SK-N-SH (cell line): ENCODE measurements at regions not wholly inside any gene's neighbourhood (a gene's known extent, or its start where the extent isn't known, plus 50 kb on each side); places are given as distances from the start of the nearest gene placed in this dataset.

Experiments
- CHD2 ChIP-seq: fragments of 150-350 bp; IDR thresholded peaks from 2 replicates; pipeline ENCODE4 v1.6.1; 2018; ENCODE audit warnings: low read length; ENCODE audit not compliant: partially characterized antibody
- EZH2phosphoT487 ChIP-seq: fragments of 200-600 bp; sonication (generic); IDR thresholded peaks from 2 replicates; pipeline ENCODE4 v1.6.1; 2017; ENCODE audit warnings: low read depth, mixed run types, mild to moderate bottlenecking, antibody characterized with exemption, moderate library complexity, borderline replicate concordance
- NFIC ChIP-seq: IDR thresholded peaks from 2 replicates; pipeline ENCODE4 v1.4.0; 2012; ENCODE audit warnings: borderline replicate concordance
- RAD21 ChIP-seq: IDR thresholded peaks from 2 replicates; pipeline ENCODE4 v1.6.1; 2012; ENCODE audit warnings: mild to moderate bottlenecking, low read length
- SMC3 ChIP-seq: IDR thresholded peaks from 2 replicates; pipeline ENCODE4 v1.6.1; 2012; ENCODE audit warnings: low read depth, low read length, improper control_type of control experiment
- TAF1 ChIP-seq: IDR thresholded peaks from 2 replicates; pipeline ENCODE4 v1.6.1; 2012; ENCODE audit warnings: low read depth, mild to moderate bottlenecking, low read length, moderate library complexity, borderline replicate concordance
- TEAD4 ChIP-seq: IDR thresholded peaks from 2 replicates; pipeline ENCODE4 v1.4.0; 2012; ENCODE audit warnings: mild to moderate bottlenecking, borderline replicate concordance; ENCODE audit not compliant: insufficient read depth
- YY1 ChIP-seq: IDR thresholded peaks from 2 replicates; pipeline ENCODE4 v1.4.0; 2012; ENCODE audit warnings: low read depth, mild to moderate bottlenecking
- TF ChIP-seq, protein P1 (sequence below): IDR thresholded peaks from 2 replicates; pipeline ENCODE4 v1.4.0; 2012; ENCODE audit warnings: low read depth
- TF ChIP-seq, protein P2 (sequence below): fragments of 200-600 bp; sonication (generic); IDR thresholded peaks from 2 replicates; pipeline ENCODE4 v1.6.1; 2017; ENCODE audit warnings: antibody characterized with exemption, mild to moderate bottlenecking, moderate library complexity
- TF ChIP-seq, protein P3 (sequence below): IDR thresholded peaks from 2 replicates; pipeline ENCODE4; 2012

DNA sequence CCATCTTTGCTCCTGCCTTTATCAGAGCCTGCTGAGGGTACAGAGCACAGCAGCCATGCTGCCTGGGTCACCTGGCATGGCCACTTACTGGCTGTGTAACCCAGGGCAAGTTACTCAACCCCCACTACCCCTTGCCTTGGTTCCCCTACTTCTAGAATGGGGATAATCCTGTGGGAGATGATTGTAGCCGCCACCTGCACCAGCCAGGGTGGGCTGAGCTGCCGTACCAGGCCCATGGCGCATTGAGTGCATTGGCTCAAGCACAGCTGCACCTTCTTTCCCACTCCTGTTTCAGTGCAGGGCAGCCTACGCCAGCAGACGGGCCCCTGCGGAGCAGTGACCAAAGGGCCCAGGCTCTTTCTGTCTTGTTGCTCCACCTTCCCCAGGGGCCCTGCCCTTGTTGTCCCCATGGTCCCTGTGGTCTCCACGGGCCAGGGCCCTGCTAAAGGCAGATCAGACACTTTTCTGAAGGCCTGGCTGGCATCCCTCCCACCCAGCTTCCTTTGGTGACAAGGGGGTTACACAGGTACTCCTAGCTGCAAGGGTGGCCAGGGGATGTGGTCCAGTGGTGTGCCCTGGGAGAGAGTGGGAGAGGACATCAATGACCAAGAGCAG is 159.4 kb upstream of the MLN start:
- TF ChIP-seq, protein P1, sequence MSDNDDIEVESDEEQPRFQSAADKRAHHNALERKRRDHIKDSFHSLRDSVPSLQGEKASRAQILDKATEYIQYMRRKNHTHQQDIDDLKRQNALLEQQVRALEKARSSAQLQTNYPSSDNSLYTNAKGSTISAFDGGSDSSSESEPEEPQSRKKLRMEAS = no peak
- no peak for TF ChIP-seq SMC3
- no peak for TF ChIP-seq TEAD4
- TF ChIP-seq, protein P2, sequence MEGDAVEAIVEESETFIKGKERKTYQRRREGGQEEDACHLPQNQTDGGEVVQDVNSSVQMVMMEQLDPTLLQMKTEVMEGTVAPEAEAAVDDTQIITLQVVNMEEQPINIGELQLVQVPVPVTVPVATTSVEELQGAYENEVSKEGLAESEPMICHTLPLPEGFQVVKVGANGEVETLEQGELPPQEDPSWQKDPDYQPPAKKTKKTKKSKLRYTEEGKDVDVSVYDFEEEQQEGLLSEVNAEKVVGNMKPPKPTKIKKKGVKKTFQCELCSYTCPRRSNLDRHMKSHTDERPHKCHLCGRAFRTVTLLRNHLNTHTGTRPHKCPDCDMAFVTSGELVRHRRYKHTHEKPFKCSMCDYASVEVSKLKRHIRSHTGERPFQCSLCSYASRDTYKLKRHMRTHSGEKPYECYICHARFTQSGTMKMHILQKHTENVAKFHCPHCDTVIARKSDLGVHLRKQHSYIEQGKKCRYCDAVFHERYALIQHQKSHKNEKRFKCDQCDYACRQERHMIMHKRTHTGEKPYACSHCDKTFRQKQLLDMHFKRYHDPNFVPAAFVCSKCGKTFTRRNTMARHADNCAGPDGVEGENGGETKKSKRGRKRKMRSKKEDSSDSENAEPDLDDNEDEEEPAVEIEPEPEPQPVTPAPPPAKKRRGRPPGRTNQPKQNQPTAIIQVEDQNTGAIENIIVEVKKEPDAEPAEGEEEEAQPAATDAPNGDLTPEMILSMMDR = no peak
- no peak for TF ChIP-seq TAF1
- no peak for TF ChIP-seq CHD2
- no peak for TF ChIP-seq YY1
- TF ChIP-seq EZH2phosphoT487 = no peak
- TF ChIP-seq RAD21 = no peak
- TF ChIP-seq, protein P3, sequence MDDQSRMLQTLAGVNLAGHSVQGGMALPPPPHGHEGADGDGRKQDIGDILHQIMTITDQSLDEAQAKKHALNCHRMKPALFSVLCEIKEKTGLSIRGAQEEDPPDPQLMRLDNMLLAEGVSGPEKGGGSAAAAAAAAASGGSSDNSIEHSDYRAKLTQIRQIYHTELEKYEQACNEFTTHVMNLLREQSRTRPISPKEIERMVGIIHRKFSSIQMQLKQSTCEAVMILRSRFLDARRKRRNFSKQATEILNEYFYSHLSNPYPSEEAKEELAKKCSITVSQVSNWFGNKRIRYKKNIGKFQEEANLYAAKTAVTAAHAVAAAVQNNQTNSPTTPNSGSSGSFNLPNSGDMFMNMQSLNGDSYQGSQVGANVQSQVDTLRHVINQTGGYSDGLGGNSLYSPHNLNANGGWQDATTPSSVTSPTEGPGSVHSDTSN = no peak
- no peak for TF ChIP-seq NFIC
